HG02943 (cell line): ENCODE measurements at regions not wholly inside any gene's neighbourhood (a gene's known extent, or its start where the extent isn't known, plus 50 kb on each side); places are given as distances from the start of the nearest gene placed in this dataset.
"Not testable (repeated sequence)": the region's sequence is repeated elsewhere in the genome, so short reads cannot be mapped to it uniquely, and the experiment has no call there.

Source experiments
- ATAC-seq: cut with Tn5 transposase; IDR thresholded peaks from one replicate; pipeline ENCODE4 v1.9.1; 2021; ENCODE audit warnings: mild to moderate bottlenecking, low read depth, moderate library complexity; ENCODE audit not compliant: unreplicated experiment

GRCh38 chr3:106413683-106414082 is 544.9 kb upstream of the CBLB start:
- ATAC-seq = no peak

- ATAC-seq = no peak
These were observed 551.8 kb upstream of the CBLB start for GRCh38 chr3:106420628-106421027.

- no peak for ATAC-seq
These were observed 552.6 kb upstream of the CBLB start for GRCh38 chr3:106421426-106421825.

GRCh38 chr3:106421909-106422308 is 553.1 kb upstream of the CBLB start:
- ATAC-seq = no peak

GRCh38 chr3:106423321-106424225 is 554.8 kb upstream of the CBLB start:
- no peak for ATAC-seq

- no peak for ATAC-seq
These were observed 556.2 kb upstream of the CBLB start for GRCh38 chr3:106425026-106425425.

- no peak for ATAC-seq
These were observed 557.1 kb upstream of the CBLB start for GRCh38 chr3:106425916-106426315.

- ATAC-seq = no peak
These were observed 559.8 kb upstream of the CBLB start for GRCh38 chr3:106428565-106428994.

GRCh38 chr3:106431721-106432120 is 562.9 kb upstream of the CBLB start:
- ATAC-seq = no peak

- ATAC-seq = no peak
These were observed 567.2 kb upstream of the CBLB start for GRCh38 chr3:106435899-106436453.

GRCh38 chr3:106438887-106439286 is 570.1 kb upstream of the CBLB start:
- no peak for ATAC-seq

- no peak for ATAC-seq
These were observed 571.9 kb upstream of the CBLB start for GRCh38 chr3:106440672-106441071.

- ATAC-seq = no peak
These were observed 577.5 kb upstream of the CBLB start for GRCh38 chr3:106446271-106446670.

GRCh38 chr3:106447723-106448301 is 579.0 kb upstream of the CBLB start:
- ATAC-seq = no peak

- not testable (repeated sequence) for ATAC-seq
These were observed 579.7 kb upstream of the CBLB start for GRCh38 chr3:106448372-106448966.

GRCh38 chr3:106452096-106452495 is 583.3 kb upstream of the CBLB start:
- no peak for ATAC-seq

- ATAC-seq = no peak
These were observed 585.7 kb upstream of the CBLB start for GRCh38 chr3:106454497-106454896.

GRCh38 chr3:106457281-106458180 is 588.7 kb upstream of the CBLB start:
- ATAC-seq = peak; percentile 96

- ATAC-seq = no peak
These were observed 590.1 kb upstream of the CBLB start for GRCh38 chr3:106458952-106459351.

- no peak for ATAC-seq
These were observed 598.1 kb upstream of the CBLB start for GRCh38 chr3:106466881-106467280.
